Activated CD8-positive, alpha-beta memory T cell treated with anti-CD3 and anti-CD28 coated beads for 48 hours (primary cell): ENCODE measurements at regions not wholly inside any gene's neighbourhood (a gene's known extent, or its start where the extent isn't known, plus 50 kb on each side); places are given as distances from the start of the nearest gene placed in this dataset.
"Not testable (repeated sequence)": the region's sequence is repeated elsewhere in the genome, so short reads cannot be mapped to it uniquely, and the experiment has no call there.

ENCODE experiments used
- DNase-seq, 3 experiments: peaks; one replicate each; pipeline ENCODE4 v3.0.0-alpha.2; 2020; ENCODE audit warnings: low read depth in 2 of 3, low spot score in 2 of 3

DNA sequence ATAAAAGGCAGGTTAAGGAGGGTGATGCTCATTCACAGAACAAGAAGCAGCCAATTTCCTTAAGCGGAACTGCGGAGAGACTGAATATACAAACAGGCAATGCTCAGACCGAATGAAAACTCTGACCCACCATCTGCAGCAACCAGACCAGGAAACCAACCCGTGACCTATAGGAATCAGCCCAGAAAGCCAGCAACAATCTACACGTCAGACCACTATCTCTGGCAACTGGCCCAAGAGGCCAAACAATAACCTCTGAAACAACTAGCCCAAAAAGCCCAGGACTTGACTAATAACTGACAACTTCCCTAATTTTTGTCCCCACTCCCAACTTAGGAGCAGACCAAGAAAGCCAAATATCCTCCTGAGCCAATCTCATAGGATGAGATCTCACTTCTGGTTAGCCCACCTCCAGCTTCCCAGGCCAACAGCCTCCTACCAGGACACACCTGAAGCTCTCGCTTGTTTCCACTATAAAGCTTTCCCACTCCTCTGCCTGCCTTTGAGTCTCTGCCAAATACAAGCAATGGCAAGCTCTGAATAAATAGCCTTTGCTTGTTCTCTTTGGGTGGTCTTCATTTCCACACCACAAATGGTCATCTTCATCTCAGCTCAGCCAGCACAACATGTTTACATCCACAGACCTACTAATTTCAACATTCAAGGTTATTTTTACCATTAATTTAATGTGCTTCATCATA is 168.5 kb downstream of the HSD17B3 start:
- DNase-seq, result no peak

DNA sequence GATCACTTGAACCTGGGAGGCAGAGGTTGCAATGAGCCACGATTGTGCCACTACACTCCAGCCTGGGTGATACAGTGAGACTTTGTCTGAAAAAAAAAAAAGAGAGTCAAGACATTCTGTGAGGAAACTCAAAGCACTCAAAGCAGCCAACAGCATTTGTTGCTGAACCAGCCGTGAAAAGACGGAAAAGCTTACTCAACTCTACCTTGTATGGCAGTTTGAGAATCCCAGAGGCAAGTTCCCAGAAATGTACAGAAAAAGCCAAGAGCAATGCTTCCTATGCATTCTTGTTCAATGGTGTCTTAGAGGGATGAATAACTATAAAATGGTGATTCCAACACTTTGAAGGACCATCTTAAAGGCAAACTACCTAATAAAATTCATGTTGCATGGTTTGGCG is 170.2 kb downstream of the HSD17B3 start:
- no peak for DNase-seq

DNA sequence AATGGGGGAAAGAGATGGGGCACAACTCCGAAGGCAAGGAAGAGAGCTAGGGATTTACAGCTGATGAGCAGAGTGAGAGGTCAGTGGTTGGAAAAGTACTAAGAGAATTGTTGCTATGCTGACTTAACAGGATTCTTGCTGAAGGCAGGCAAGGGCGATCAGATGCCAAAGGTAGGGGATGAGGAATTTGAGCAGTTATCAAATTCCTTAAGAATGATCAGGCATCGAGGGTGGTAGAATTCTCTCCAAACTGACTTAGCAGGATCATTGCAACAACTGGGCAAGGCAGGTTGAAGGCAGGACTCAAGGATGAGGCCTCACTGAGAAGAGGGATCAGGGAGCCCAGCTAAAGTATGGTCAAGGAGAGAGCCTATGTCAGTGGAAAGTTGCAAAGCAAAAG is 171.0 kb downstream of the HSD17B3 start:
- DNase-seq, result no peak

DNA sequence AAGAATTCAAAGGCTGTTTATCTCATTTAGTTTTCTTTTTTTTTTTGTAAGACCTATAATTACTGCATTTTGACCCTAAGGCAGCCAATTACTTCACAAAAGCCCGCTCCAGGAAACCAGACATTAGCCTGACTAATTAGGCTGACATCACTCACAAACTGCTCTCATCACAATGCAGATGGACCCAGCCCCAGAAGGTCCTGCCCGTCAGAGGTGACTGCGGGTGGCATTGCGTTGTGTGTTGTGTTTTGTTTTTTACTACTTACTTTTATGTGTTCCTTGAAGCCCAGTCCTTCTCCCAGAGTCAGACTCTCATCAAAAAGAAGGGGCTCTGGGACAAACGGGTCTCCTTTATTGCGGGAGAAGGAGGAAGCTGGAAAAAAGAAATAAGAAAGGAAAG is 172.2 kb downstream of the HSD17B3 start:
- no peak for DNase-seq

DNA sequence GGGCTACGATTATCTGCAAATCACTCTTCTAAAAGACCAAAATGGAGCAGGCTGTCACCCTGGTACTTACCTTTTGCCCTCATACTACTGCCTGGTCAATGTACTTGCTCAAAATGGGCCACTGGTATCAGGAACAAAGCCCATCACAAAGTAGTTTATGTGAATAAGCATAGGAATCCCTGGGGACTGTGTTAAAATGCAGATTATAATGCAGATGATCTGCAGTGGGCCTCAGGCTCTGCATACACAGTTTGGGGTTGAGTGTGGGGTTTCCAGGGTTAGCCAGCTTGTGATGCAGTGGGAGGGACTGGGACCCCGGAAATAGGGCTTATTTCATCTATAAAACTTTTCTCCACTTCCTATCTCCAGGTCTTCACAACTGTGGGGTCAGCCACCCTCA is 173.1 kb downstream of the HSD17B3 start:
- DNase-seq, result no peak

DNA sequence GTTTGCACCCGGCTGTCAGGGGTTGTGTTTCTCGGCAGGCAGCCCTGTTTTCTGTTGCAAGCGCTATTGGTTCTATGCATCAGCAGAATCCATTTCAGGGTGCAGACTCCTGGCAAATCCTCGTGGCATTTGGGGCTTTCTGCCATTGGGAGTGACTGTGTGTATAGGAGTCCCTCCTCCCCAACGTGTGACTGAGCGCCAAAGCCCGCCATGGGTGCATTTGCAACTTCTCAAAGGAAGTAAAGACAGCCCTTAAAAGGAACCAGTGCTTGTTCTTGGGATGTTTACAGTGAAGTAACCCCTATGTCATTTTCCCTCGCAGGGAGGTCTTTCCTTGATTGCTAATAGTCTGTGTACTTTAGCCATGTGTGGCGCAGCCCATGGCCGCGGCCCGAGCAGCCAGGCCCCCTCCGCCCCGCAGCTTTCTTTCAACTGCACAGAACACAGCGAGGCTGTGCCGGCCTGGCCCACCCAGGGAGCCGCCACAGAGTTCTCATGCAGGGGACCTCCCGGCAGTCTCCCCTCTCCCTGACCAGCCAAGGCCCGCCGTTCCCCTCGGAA is 175.6 kb downstream of the HSD17B3 start:
- no peak for DNase-seq

DNA sequence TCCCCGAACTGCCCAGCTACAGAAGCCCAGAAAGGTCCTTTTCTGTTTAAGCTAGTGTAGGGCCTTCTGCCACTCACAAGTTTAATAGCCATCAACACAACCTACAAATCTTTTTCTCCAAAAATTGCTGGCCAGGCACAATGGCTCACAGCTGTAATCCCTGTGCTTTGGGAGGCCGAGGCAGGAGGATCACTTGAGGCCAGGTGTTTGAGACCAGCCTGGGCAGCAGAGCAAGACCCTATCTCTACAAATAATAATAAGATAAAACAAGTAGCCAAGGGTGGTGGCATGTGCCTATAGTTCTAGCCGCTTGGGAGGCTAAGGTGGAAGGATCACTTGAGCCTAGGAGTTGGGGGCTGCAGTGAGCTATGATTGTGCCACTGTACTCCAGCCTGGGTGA is 176.4 kb downstream of the HSD17B3 start:
- no peak for DNase-seq

DNA sequence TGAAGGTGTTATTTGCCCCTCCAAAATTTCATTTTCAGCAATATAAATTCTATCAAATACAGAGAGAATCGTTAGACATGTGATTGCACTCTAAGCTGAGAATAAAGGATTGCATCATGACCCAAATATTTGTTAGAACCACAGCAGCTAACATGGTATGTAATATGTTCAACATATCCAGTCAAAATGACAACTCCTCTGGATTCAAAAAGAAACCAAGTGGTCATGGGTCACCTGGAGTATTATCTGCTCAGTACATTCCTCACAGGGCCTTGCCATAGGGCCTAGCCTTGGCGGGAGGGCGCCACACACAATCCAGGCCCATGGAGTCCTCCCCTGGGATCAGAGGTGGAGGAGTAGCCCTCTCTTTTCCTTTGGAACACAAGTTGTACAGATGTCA is 179.2 kb downstream of the HSD17B3 start:
- DNase-seq, result no peak

DNA sequence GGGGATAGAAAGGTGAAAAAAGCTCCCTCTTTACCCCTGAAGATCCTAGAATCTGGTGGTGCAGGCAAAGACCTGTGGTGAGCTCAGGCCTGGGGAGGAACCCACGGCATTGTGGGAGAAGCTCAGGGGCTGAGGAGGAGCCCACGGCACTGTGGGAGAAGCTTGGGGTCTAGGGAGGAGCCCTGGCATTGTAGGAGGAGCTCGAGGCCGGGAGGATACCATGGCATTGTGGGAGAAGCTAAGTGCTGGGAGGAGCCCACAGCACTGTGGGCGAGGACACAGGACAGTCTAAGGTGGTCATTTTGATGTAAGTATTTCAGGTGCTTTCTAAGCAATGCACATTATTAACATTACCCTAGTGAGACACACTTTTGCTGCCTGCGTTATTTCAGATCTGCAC is 179.7 kb downstream of the HSD17B3 start:
- DNase-seq, result no peak

DNA sequence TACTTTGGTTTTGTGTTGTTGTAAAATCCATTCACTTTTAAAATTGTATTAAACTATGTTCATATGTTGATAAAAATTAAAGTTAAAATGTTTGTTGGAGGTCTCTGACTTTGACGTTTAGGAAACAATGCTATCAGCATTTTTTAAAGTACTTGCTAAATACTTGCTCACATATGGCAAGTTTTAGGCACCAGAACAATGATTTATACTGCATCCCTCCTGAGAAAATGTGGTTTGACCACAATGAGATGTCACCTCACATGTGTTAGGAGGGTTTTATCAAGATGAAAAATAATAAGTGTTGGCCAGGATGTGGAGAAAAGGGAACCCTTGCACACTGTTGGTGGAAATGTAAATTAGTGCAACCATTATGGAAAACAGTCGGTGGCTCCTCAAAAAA is 180.8 kb downstream of the HSD17B3 start:
- DNase-seq, result no peak

DNA sequence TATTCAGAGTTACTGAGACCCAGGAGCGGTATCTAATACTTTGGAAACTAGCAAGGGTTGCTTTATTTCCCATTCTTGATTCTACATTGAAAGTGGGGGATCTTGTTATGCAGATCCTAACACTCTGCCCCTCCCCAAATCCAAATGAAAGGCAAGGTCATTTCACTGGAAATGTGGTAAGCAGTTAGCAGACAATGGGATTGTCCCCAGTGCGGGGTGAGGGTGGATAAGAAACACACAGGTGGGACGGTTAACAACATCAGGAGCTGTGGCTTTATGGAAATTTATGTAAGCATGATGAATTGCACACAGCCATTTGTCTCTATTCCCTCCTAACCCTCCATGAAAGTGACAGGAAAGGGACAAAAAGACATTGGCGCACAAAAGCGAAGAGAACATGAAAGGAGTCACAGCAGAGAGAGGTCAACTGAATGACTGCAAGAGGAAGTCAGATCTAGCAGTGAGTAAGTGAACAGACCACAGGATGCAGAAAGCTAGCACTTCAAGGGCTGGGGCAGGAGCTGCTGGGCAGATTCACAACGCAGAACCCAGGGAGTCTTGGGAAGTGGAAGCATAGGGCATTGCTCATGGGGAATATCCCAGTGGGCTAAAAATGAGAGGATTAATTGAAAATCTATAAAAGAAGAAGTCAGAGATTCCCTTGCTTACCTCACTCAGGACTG is 184.4 kb downstream of the HSD17B3 start:
- no peak for DNase-seq

DNA sequence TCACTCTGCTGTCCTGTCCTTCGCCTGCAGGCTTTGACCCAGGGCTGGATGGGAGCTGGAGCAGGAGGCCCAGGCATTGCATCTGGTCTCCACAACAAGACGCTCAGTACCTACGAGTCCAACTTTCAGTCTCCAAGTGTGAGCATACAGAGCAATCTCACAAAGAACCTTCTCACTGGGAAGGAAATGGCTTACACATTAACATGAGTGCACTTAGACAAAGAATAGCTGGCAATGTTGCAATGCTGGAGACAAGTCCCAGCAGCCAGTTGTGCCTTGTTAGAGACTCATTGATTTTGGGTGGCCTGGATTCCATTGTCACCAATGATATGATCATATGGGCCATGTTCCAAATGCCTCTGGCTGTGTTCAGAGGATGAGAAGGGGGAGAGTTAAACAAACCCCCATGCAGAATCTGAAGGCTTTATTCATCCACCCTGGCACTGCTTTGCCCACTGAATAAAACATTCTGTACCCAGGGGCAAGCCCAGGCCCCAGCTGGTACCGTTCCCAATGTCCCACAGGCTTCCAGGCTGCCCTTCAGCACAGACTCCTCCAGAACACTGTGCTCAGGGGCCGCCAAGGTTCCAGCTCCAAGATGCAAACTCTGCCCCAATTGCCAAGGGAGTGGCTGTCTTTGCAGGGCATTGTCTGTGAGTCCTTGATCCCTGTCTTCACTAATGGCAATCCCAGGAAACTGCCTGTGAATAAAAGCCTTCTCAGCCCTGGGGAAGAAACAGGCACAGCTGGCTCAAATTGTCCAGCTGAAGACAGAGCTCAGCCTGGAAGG is 185.5 kb downstream of the HSD17B3 start:
- DNase-seq, result no peak

DNA sequence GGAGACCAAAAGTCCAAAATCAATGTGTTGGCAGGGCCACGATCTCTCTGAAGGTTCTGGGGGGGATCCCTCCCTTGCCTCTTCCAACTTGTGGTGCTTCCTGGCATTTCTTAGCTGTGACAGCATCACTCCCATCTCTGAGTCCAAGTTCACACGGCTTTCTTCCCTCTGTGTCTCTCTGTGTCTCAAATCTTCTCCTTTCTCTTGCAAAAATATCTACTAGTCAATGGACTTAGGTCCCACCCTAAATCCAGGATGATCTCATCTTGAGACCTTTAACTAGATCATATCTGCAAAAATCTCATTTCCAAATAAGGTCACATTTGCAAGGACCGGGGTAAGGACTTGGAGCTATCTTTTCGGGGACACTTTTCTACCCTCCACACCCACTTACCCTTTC is 186.1 kb downstream of the HSD17B3 start:
- DNase-seq, result no peak

DNA sequence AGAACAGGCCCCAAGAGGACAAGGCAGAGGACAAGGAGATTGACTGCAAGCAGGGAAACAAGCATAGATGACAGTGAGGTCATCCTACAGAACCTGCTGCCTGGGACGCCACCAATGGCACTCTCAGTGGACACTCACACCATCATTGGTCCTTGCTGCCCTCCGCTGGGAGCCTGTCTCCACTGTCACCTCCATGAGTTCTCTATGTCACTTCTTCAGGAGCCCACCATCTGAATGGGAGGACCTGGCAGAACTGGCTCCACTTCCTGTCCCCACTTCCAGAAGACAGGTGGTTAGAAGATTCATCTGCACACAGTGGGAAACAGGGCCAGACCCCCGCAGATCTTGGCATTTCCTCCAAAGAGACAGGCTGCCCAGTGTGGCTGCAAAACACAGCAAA is 188.9 kb downstream of the HSD17B3 start:
- no peak for DNase-seq

DNA sequence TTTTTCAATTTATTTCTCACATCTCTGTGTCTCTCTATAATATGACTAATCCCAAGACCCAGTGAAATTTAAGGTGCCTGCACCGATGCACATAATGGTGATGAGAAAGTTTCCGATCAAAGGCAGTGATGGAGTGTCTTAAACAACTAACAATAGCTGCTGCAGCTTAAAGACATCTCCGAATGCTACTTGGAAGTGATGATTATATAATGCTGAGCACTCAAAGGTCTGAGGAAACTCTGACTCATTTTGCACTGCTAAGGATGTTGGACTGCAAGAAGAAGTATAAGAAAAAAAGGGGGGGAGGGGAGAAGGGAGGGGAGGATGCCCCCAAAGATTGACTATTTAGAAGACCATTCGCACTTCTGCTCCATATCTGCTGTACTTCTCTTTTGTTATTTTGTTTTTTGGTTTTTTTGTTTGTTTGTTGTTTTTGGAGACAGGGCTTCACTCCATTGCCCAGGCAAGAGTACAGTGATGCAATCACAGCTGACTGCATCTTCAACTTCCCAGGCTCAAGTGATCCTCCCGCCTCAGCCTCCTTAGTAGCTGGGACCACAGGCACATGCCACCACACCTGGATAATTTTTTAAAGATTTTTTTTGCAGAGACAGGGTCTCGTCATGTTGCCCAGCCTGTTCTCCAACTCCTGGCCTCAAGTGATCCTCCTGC is 192.2 kb downstream of the HSD17B3 start:
- no peak for DNase-seq

DNA sequence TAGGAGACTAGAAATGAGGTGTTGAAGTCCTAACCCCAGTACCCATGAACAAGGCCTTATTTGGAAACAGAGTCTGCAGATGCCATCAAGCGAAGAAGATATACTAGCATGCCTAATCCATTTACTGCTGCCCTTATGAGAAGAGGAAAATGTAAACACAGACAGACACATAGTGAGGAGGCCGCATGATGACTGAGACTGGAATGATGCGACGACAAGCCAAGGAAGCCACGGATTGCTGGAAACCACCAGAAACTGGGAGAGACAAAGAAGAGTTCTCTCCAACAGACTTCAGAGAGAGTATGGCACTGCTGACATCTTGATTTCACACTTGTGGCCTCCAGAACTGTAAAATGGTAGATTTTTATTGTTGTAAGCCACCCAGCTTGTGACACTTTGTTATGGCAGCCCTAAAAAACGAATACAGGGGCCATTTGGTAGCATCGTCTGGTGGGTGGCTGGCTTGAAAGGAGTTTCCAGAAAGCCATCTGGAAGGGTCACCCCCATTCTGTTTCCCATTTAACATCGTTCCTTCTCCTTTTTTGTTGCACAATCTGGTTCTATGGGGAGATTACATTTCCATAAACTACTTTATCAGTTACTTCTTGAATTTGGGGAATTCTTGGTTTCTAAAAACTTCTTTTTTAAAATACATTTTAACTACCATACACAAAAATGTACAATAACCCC is 193.1 kb downstream of the HSD17B3 start:
- DNase-seq, result no peak

DNA sequence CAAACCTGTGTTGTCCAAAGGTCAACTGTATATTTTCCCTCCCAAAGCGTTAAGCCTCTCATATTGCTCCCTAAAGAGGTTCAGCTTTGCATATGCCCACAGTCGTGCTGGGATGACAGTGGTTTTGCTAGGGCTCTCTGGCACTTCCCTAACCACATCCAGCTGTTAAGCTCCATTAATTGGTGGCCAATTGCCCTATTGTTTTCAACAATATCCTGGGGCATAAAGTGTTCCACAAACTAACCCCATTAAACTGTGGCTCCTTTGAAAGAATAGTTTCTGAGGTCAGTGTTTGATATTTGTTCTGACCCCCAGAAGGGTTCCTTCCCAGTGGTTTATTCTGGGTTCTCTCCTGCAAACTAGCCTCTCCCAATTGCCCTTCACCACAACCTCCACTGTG is 194.5 kb downstream of the HSD17B3 start:
- DNase-seq, result no peak

DNA sequence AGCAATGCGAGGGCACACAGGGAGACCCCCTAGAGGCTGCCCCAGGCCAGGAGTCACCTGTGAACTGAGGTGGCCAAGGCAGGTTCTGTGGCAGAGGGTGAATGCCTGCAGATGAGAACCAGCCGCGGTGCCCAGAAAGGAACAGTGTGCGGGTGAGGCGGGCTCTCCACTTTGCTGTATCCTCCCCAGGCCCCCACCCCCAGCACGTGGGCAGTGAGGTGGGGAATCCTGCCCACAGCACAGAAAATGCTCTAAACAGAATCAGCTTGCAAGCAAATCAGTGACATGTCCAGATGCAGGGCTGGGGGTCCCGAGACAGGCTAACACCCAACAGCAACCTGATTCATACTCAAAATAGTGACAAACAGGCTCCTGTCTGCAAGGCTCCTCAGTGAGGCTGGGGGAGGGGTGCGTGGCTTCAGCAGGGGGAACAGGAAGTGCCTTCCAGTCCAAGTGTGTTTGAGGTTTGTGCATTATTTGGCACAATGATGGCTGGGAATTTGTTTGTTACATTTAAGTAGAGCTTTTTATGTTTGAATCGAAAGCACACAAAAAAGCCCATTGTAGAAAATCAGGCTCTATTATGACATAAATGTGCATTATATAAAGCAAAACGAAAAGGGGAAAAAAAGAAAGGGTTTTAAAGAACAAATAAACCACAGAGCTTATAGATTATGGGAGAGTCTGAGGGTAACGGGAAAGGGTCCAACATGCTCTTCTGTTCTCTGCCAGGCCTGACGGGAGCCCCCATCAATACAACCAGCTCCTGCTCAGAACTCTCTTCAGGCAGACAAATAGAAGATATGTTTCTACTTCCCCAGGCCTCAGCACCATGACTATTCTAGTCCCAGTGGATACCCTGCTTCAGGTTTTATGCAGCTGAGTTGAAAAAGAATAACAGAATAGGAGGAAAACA is 201.3 kb downstream of the HSD17B3 start:
- no peak for DNase-seq

DNA sequence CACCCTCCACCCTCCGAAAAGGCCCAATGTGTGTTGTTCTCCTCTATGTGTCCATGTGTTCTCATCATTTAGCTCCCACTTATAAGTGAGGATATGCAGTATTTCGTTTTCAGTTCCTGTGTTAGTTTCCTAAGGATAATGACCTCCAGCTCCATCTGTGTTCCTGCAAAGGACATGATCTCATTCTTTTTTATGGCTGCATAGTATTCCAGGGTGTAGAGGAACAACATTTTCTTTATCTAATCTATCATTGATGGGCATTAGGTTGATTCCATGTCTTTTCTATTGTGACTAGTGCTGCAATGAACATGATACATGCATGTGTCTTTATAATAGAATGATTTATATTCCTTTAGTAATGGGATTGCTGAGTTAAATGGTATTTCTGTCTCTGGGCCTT is 211.3 kb downstream of the HSD17B3 start:
- DNase-seq, result not testable (repeated sequence)
